ENCODE measurements at regions not wholly inside any gene's neighbourhood (a gene's known extent, or its start where the extent isn't known, plus 50 kb on each side); places are given as distances from the start of the nearest gene placed in this dataset.

GRCh38 chr18:79604205-79604912 lies 75.2 kb upstream of the CTDP1 start:
- TF ChIP-seq, protein P1, sequence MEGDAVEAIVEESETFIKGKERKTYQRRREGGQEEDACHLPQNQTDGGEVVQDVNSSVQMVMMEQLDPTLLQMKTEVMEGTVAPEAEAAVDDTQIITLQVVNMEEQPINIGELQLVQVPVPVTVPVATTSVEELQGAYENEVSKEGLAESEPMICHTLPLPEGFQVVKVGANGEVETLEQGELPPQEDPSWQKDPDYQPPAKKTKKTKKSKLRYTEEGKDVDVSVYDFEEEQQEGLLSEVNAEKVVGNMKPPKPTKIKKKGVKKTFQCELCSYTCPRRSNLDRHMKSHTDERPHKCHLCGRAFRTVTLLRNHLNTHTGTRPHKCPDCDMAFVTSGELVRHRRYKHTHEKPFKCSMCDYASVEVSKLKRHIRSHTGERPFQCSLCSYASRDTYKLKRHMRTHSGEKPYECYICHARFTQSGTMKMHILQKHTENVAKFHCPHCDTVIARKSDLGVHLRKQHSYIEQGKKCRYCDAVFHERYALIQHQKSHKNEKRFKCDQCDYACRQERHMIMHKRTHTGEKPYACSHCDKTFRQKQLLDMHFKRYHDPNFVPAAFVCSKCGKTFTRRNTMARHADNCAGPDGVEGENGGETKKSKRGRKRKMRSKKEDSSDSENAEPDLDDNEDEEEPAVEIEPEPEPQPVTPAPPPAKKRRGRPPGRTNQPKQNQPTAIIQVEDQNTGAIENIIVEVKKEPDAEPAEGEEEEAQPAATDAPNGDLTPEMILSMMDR (IDR thresholded peaks at IDR 0.05) = no peak
- TF ChIP-seq EZH2 (IDR thresholded peaks at IDR 0.05; ENCODE audit: borderline replicate concordance, insufficient read depth, low read depth, low read length, poor library complexity, severe bottlenecking) = no peak

All from B cell (primary cell).